ENCODE measurements at regions not wholly inside any gene's neighbourhood (a gene's known extent, or its start where the extent isn't known, plus 50 kb on each side); places are given as distances from the start of the nearest gene placed in this dataset.

GRCh38 chr18:24791751-24792545 is 331.5 kb downstream of the HRH4 start:
- Mint-ChIP-seq H3K27me3 (no peaks in the 10 kb centered on the region), H3K4me1 (no peaks in the 10 kb centered on the region), H3K36me3 (no peaks in the 10 kb centered on the region), H3K27ac (no peak overlapping the region), H3K9me3 (ENCODE audit: low read depth) (no peaks in the 10 kb centered on the region), H3K4me3 (no peak overlapping the region)
- DNase-seq = no peak
- CTCF ChIA-PET = no interaction called here
- ATAC-seq = no peak

GRCh38 chr18:24793742-24794141 is 333.3 kb downstream of the HRH4 start:
- CTCF ChIA-PET = no interaction called here
- Mint-ChIP-seq H3K27ac (no peak overlapping the region), H3K27me3 (no peaks in the 10 kb centered on the region), H3K4me1 (no peaks in the 10 kb centered on the region), H3K9me3 (ENCODE audit: low read depth) (no peaks in the 10 kb centered on the region), H3K4me3 (no peak overlapping the region), H3K36me3 (no peaks in the 10 kb centered on the region)
- ATAC-seq = no peak
- no peak for DNase-seq

DNA sequence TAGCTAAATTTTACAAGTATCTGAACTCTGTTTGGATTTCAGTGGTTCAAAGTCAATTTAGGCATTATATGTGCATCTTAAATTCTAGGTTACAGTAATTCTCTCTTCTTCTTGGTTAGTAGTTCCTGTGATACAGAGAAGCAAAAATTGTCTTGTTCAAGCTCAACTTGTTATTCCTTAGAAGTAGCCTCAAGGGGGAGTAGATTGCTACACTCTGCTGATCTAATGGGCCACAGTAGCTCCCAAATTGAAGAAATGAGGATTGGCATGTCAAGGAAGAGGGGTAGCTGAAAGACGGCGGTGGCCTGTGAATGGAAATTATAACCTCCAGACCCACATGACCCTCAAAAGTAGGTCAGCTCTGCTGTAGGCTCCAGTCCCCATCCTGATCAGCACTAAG is 334.7 kb downstream of the HRH4 start:
- H3K36me3 Mint-ChIP-seq = no peaks in the 10 kb centered on the region
- H3K9me3 Mint-ChIP-seq (ENCODE audit: low read depth) = no peaks in the 10 kb centered on the region
- no peaks in the 10 kb centered on the region for H3K4me1 Mint-ChIP-seq
- no peak for DNase-seq
- no peak for ATAC-seq
- H3K27me3 Mint-ChIP-seq = no peaks in the 10 kb centered on the region
- CTCF ChIA-PET = no interaction called here
- H3K27ac Mint-ChIP-seq = no peak overlapping the region
- H3K4me3 Mint-ChIP-seq = no peak overlapping the region

DNA sequence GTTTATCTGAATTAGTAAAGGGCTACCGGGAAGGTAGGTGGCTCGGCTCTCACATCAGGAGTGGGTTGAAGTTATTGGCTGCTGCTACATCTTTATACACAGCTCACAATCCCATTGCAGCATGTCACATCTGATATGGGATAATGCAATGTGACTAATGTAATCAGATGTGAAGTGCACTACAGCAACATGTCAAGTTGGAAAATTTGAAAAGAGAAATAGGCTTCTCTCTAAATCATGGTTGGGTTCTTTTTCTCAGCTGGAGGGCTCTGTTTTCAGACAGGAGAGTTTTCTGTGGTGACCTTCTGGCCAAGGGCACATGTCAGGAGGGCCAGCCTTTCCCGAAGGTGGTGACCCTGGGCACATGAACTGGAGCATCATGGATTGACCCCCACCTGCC is 337.5 kb downstream of the HRH4 start:
- Mint-ChIP-seq H3K4me1 (no peaks in the 10 kb centered on the region), H3K9me3 (ENCODE audit: low read depth) (no peaks in the 10 kb centered on the region), H3K4me3 (no peak overlapping the region), H3K27ac (no peak overlapping the region), H3K27me3 (no peaks in the 10 kb centered on the region), H3K36me3 (no peaks in the 10 kb centered on the region)
- CTCF ChIA-PET = no interaction called here
- DNase-seq (no peak), ATAC-seq (no peak)

DNA sequence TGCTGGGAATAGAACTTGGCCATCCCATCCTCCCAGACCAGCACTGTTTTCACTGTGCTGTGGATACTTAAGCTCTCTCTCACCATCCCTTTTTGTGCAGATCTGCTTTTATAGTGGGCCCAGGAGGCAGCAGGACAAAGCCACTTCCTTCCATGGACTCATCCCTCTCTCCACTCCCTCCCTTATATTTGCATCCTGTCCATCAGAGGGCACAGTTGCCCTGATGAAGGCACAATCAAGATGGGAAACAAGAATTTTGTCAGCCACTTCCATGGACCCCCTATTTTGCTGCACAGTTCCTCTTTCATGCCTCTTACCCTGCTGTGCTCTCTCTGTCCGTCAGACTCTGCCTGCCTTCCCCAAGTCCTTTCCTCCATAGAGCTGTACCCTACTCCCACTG is 338.7 kb downstream of the HRH4 start:
- CTCF ChIA-PET = interaction anchor here (0.6 kb wide), 1 partner anchor 60 kb away, joined by 3 read pairs; no protein-coding TSS in a partner anchor
- DNase-seq = no peak
- Mint-ChIP-seq H3K9me3 (ENCODE audit: low read depth) (no peaks in the 10 kb centered on the region), H3K27me3 (no peaks in the 10 kb centered on the region), H3K27ac (no peak overlapping the region), H3K4me3 (no peak overlapping the region), H3K36me3 (no peaks in the 10 kb centered on the region), H3K4me1 (no peaks in the 10 kb centered on the region)
- ATAC-seq = no peak

DNA sequence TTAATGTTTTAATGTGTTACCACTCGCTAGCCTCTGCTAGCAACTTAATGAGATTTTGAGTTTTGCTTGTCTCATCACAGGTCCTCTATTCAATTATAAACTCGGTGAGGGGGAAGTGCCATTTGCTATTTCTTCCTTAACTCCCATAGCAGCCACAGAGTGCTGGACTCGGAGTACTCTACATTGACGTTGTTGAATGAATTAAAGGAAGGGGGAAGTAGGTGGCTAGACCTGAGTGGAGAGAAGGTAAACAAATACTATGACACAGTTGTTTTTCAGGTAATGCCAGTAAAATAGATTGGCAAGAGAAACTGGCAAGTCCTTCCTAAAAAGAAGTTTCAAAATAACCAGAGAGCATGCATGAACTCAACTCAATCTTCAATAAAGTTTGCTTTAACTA is 339.3 kb downstream of the HRH4 start:
- no peaks in the 10 kb centered on the region for H3K27me3 Mint-ChIP-seq
- DNase-seq (no peak), ATAC-seq (no peak)
- CTCF ChIA-PET = no interaction called here
- no peaks in the 10 kb centered on the region for H3K36me3 Mint-ChIP-seq
- no peaks in the 10 kb centered on the region for H3K9me3 Mint-ChIP-seq (ENCODE audit: low read depth)
- no peak overlapping the region for H3K27ac Mint-ChIP-seq
- no peak overlapping the region for H3K4me3 Mint-ChIP-seq
- H3K4me1 Mint-ChIP-seq = no peaks in the 10 kb centered on the region

DNA sequence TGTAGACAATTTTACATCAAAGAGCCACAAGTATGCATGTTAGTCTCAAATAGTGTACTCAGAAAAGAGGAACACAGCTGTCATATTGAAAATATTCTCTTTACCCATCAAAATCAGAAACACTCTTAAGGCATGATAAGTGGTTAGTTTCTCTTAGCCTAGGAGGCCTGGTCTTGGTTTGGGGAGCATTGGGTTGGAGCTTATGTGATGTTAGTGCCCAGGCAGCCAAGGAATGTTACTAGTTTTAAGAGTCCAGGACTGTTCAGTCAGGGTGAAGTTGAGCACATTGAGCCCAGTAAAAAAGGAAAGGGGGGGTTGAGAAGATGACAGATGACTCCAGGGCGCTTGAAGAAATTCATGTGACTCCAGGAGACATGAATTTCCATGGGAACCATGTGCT is 340.6 kb downstream of the HRH4 start:
- H3K4me3 Mint-ChIP-seq = no peak overlapping the region
- CTCF ChIA-PET = interaction anchor here (1.2 kb wide), 1 partner anchor 1307 kb away, joined by 3 read pairs; no protein-coding TSS in a partner anchor
- no peaks in the 10 kb centered on the region for H3K36me3 Mint-ChIP-seq
- H3K27me3 Mint-ChIP-seq = no peaks in the 10 kb centered on the region
- no peak overlapping the region for H3K27ac Mint-ChIP-seq
- no peaks in the 10 kb centered on the region for H3K4me1 Mint-ChIP-seq
- no peak for ATAC-seq
- no peak for DNase-seq
- H3K9me3 Mint-ChIP-seq (ENCODE audit: low read depth) = no peaks in the 10 kb centered on the region

DNA sequence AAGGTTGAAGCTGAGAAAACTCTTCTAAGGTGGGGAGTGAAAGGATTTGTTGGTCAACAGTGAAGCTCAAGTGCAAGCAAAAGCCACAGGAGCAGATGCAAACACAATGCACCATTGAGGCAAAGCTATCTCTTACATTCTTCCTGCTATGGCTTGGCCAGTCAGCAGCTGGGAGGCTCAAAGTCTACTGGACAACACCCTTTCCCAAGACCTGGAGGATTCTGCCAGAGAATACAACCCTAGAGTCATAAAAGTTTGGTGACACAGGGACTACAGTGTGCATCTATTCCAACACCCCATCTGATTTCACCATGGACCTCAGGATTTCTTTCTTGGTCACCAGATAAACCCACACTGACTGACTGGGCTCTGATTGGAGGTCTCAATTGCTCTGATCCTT is 342.0 kb downstream of the HRH4 start:
- Mint-ChIP-seq H3K4me1 (no peaks in the 10 kb centered on the region), H3K36me3 (no peaks in the 10 kb centered on the region), H3K27ac (no peak overlapping the region), H3K27me3 (no peaks in the 10 kb centered on the region), H3K4me3 (no peak overlapping the region), H3K9me3 (ENCODE audit: low read depth) (no peaks in the 10 kb centered on the region)
- ATAC-seq = no peak
- no peak for DNase-seq
- CTCF ChIA-PET = no interaction called here

DNA sequence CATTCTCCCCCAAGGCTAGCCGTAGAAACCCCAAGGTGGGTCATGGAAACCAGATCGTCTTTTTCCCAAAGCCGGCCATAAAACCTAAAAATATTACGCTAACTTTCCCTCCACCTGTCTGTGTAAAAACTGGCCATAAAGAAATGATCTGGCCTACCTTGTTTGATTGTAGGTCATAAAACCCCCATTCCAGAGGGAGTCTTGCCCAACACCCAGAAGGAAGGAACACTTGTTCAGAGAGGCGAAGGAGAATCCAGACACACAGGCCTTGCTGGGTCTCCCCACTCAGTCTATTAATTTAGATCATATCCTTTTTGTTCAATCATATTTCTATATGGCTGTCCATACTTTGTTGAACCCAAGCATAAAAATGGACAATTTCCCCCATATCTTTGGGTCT is 344.7 kb downstream of the HRH4 start:
- Mint-ChIP-seq H3K4me3 (no peak overlapping the region), H3K4me1 (no peaks in the 10 kb centered on the region), H3K27ac (no peak overlapping the region), H3K9me3 (ENCODE audit: low read depth) (no peaks in the 10 kb centered on the region), H3K27me3 (no peaks in the 10 kb centered on the region), H3K36me3 (no peaks in the 10 kb centered on the region)
- DNase-seq (no peak), ATAC-seq (no peak)
- CTCF ChIA-PET = no interaction called here

DNA sequence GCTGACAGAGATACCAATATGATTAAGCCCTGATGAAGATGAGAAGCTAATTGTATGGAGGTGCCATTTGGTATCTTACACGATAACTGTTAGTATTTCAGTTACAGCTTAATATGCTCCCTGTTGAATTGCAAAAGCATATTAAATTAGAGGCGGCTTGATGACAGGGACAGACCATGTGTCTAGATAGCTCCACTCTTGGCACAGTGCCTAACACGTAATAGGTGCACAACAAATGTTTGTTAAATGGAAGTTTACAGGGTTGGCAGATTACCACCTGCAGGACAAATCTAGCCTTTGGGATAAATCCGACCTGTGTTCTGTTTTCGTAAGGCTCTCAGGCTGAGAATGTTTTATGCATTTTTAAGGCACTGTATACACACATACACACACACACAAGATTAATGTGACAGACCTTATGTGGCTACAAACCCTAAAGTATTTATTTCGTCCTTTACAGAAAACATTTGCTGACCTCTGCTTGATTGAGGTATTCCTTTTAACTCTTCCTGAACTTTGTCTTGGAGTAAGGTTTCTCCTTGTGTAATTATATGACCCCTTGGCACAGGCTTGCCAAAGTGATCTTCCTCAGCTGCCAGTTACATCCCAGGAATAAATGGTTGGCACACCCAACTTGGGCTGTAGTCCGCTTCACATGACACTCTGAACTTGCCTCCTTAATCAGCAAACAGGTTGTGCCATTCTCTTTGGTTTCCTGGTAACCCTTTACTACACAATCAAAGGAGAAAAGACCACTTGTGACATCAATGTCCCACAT is 348.9 kb downstream of the HRH4 start:
- no peak for ATAC-seq
- no peak for DNase-seq
- CTCF ChIA-PET = no interaction called here
- Mint-ChIP-seq H3K4me1 (no peaks in the 10 kb centered on the region), H3K36me3 (no peaks in the 10 kb centered on the region), H3K27ac (no peak overlapping the region), H3K4me3 (no peak overlapping the region), H3K9me3 (ENCODE audit: low read depth) (no peaks in the 10 kb centered on the region), H3K27me3 (no peaks in the 10 kb centered on the region)

DNA sequence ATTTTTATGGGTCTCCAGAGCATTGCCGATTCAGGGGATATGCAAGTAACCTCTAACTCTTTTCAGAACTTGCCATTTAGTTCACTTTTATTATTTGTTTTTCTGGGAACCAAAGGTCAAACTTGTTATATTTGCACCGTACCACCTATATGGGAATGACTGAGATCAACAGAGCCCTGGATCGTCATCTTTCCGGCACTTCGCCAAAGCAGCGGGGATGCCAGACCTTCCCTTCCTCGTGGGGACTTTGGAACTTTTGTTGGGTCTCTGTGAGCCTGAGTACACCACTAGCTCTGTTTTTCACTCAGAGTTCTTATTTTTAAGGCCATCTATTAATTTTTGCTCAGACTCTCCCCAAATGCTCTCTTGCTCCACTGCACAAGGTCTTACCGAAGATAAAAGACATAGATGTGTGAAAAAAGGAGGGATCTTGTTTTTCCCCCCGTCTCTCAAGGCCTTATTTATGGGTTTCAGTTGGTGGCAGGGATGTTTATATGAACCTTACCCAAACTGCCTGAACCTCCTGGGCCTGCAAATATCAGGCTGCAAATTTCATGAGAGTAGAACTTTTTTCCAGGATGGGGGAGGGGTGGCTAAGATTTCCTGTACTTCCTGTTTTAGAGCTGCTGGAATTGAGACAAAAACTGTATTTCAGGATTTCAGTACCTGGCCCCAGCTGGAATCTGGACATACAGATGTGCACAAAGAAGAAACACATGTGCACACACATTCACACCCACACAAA is 350.3 kb downstream of the HRH4 start:
- ATAC-seq = no peak
- no peak overlapping the region for H3K27ac Mint-ChIP-seq
- H3K36me3 Mint-ChIP-seq = no peaks in the 10 kb centered on the region
- no peaks in the 10 kb centered on the region for H3K27me3 Mint-ChIP-seq
- no peaks in the 10 kb centered on the region for H3K9me3 Mint-ChIP-seq (ENCODE audit: low read depth)
- H3K4me3 Mint-ChIP-seq = no peak overlapping the region
- CTCF ChIA-PET = no interaction called here
- no peaks in the 10 kb centered on the region for H3K4me1 Mint-ChIP-seq
- DNase-seq = no peak

GRCh38 chr18:24811950-24812681 is 351.7 kb downstream of the HRH4 start:
- Mint-ChIP-seq H3K27ac (no peak overlapping the region), H3K4me3 (no peak overlapping the region), H3K4me1 (no peaks in the 10 kb centered on the region), H3K36me3 (no peaks in the 10 kb centered on the region), H3K9me3 (ENCODE audit: low read depth) (no peaks in the 10 kb centered on the region), H3K27me3 (no peaks in the 10 kb centered on the region)
- DNase-seq = no peak
- no peak for ATAC-seq
- CTCF ChIA-PET = no interaction called here

GRCh38 chr18:24814521-24814920 is 354.1 kb downstream of the HRH4 start:
- H3K9me3 Mint-ChIP-seq (ENCODE audit: low read depth) = no peaks in the 10 kb centered on the region
- no peaks in the 10 kb centered on the region for H3K36me3 Mint-ChIP-seq
- no peaks in the 10 kb centered on the region for H3K27me3 Mint-ChIP-seq
- no peak for DNase-seq
- H3K27ac Mint-ChIP-seq = no peak overlapping the region
- H3K4me3 Mint-ChIP-seq = no peak overlapping the region
- no peaks in the 10 kb centered on the region for H3K4me1 Mint-ChIP-seq
- no peak for ATAC-seq
- CTCF ChIA-PET = no interaction called here

All from activated CD8-positive, alpha-beta memory T cell treated with anti-CD3 and anti-CD28 coated beads, Interleukin-2, amount 10 ng/mL, durations not matched to agents 7 days and 5 days (primary cell).